SK-N-SH (cell line): ENCODE measurements at regions not wholly inside any gene's neighbourhood (a gene's known extent, or its start where the extent isn't known, plus 50 kb on each side); places are given as distances from the start of the nearest gene placed in this dataset.

Experiments used
- CTCF ChIA-PET: fragments of 300-600, 350-600 bp; formaldehyde crosslinking; extraction: SDS; loops from one replicate; lab custom pipeline; 2021; lab: Yijun Ruan, JAX
- POLR2A ChIA-PET: fragments of 350-600 bp; sonication (Branson Sonifier 250); formaldehyde crosslinking; extraction: SDS; loops from one replicate; lab custom pipeline; 2020; ENCODE audit warnings: antibody characterized with exemption, inconsistent platforms; lab: Yijun Ruan, JAX
- DNase-seq: peaks from one replicate; pipeline ENCODE4 v3.0.0; 2012
- H2AFZ ChIP-seq: fragments of 200-600 bp; sonication (generic); 2 replicates; pipeline ENCODE4 v1.8.1; 2016; ENCODE audit warnings: antibody characterized with exemption, mild to moderate bottlenecking, low read depth
- H3F3A ChIP-seq: fragments of 200-600 bp; sonication (generic); replicated peaks from 2 replicates; pipeline ENCODE3; 2016; ENCODE audit warnings: antibody characterized with exemption, mild to moderate bottlenecking; ENCODE audit not compliant: insufficient read depth
- H3K27ac ChIP-seq, 2 experiments: fragments of 200-500 bp in 1 of 2; fragments of 200-600 bp in 1 of 2; sonication (Bioruptor generic) in 1 of 2; sonication (generic), shearing (Covaris generic) in 1 of 2; 2 replicates each; pipeline versions ENCODE4 v1.5.1 to v1.6.1; 2014 to 2016; ENCODE audit warnings: low read depth in 2 of 2, inconsistent platforms in 1 of 2, low read length in 1 of 2, mild to moderate bottlenecking in 1 of 2, mixed read lengths in 1 of 2
- H3K27me3 ChIP-seq: fragments of 200-600 bp; sonication (generic), shearing (Covaris generic); 2 replicates; pipeline ENCODE4 v1.6.1; 2016; ENCODE audit warnings: mixed run types; ENCODE audit not compliant: insufficient read depth
- H3K36me3 ChIP-seq, 2 experiments: fragments of 200-500 bp in 1 of 2; fragments of 200-600 bp in 1 of 2; sonication (Bioruptor generic) in 1 of 2; sonication (generic) in 1 of 2; replicated peaks in 1 of 2; 2 replicates each; pipeline versions ENCODE3 to v1.5.1; 2014 to 2016; ENCODE audit warnings: low read length in 1 of 2, mild to moderate bottlenecking in 1 of 2; ENCODE audit not compliant: insufficient read depth in 2 of 2, control insufficient read depth in 1 of 2
- H3K4me1 ChIP-seq, 2 experiments: fragments of 200-500 bp in 1 of 2; fragments of 200-600 bp in 1 of 2; sonication (Bioruptor generic) in 1 of 2; sonication (generic), shearing (Covaris generic) in 1 of 2; 2 replicates each; pipeline versions ENCODE4 v1.5.1 to v1.6.1; 2014 to 2016; ENCODE audit warnings: low read depth in 1 of 2, low read length in 1 of 2, mixed run types in 1 of 2; ENCODE audit not compliant: insufficient read depth in 2 of 2, control insufficient read depth in 1 of 2
- H3K4me2 ChIP-seq: fragments of 200-600 bp; sonication (generic), shearing (Covaris generic); 2 replicates; pipeline ENCODE4 v1.6.1; 2017; ENCODE audit warnings: mixed run types
- H3K4me3 ChIP-seq, 2 experiments: fragments of 200-500 bp in 1 of 2; fragments of 200-600 bp in 1 of 2; sonication (Bioruptor generic) in 1 of 2; sonication (generic), shearing (Covaris generic) in 1 of 2; 2 replicates each; pipeline versions ENCODE4 v1.5.1 to v1.8.1; 2014 to 2016; ENCODE audit warnings: low read depth in 2 of 2, inconsistent platforms in 1 of 2, low read length in 1 of 2, mild to moderate bottlenecking in 1 of 2, mixed read lengths in 1 of 2, moderate library complexity in 1 of 2
- H3K79me2 ChIP-seq: fragments of 200-600 bp; sonication (generic); 2 replicates; pipeline ENCODE4 v1.8.1; 2017; ENCODE audit warnings: mild to moderate bottlenecking; ENCODE audit not compliant: insufficient read depth
- H3K9ac ChIP-seq: fragments of 200-600 bp; sonication (generic); 2 replicates; pipeline ENCODE4 v1.6.1; 2017; ENCODE audit warnings: mixed run types
- H3K9me2 ChIP-seq: fragments of 200-600 bp; sonication (generic); 2 replicates; pipeline ENCODE4 v1.6.1; 2017; ENCODE audit warnings: mixed run types
- H3K9me3 ChIP-seq: fragments of 200-600 bp; sonication (generic); 2 replicates; pipeline ENCODE4 v1.6.1; 2017; ENCODE audit warnings: mixed run types, mild to moderate bottlenecking, moderate library complexity
- H4K20me1 ChIP-seq: fragments of 200-600 bp; sonication (generic); 2 replicates; pipeline ENCODE4 v1.6.1; 2017; ENCODE audit warnings: mild to moderate bottlenecking, mixed run types; ENCODE audit not compliant: insufficient read depth
- ELF1 ChIP-seq: IDR thresholded peaks from 2 replicates; pipeline ENCODE4 v1.4.0; 2012
- FOSL2 ChIP-seq: IDR thresholded peaks from 2 replicates; pipeline ENCODE4 v1.4.0; 2012; ENCODE audit warnings: low read depth, mild to moderate bottlenecking, moderate library complexity, borderline replicate concordance
- FOXJ3 ChIP-seq: sonication (generic); formaldehyde crosslinking; IDR thresholded peaks from 2 replicates; pipeline ENCODE4 v1.5.1; 2020; ENCODE audit warnings: mild to moderate bottlenecking, missing genetic modification reagents
- MEF2A ChIP-seq: IDR thresholded peaks from 2 replicates; pipeline ENCODE4 v1.4.0; 2012; ENCODE audit warnings: low read depth, borderline replicate concordance
- NFIC ChIP-seq: IDR thresholded peaks from 2 replicates; pipeline ENCODE4 v1.4.0; 2012; ENCODE audit warnings: borderline replicate concordance
- NRF1 ChIP-seq: IDR thresholded peaks from 2 replicates; pipeline ENCODE4 v1.6.1; 2012; ENCODE audit warnings: low read depth, mild to moderate bottlenecking, low read length
- PBX3 ChIP-seq: IDR thresholded peaks from 2 replicates; pipeline ENCODE4; 2012
- RAD21 ChIP-seq: IDR thresholded peaks from 2 replicates; pipeline ENCODE4 v1.6.1; 2012; ENCODE audit warnings: mild to moderate bottlenecking, low read length
- RXRA ChIP-seq: IDR thresholded peaks from 2 replicates; pipeline ENCODE4 v1.4.0; 2012; ENCODE audit warnings: low read depth, mild to moderate bottlenecking, borderline replicate concordance
- SIN3A ChIP-seq: IDR thresholded peaks from 2 replicates; pipeline ENCODE4 v1.6.1; 2012; ENCODE audit warnings: low read depth, mild to moderate bottlenecking, low read length, moderate library complexity, borderline replicate concordance
- TCF12 ChIP-seq: IDR thresholded peaks from 2 replicates; pipeline ENCODE4 v1.4.0; 2012
- TEAD4 ChIP-seq: IDR thresholded peaks from 2 replicates; pipeline ENCODE4 v1.4.0; 2012; ENCODE audit warnings: mild to moderate bottlenecking, borderline replicate concordance; ENCODE audit not compliant: insufficient read depth
- USF1 ChIP-seq: IDR thresholded peaks from 2 replicates; pipeline ENCODE4 v1.4.0; 2012; ENCODE audit warnings: low read depth, borderline replicate concordance
- YY1 ChIP-seq: IDR thresholded peaks from 2 replicates; pipeline ENCODE4 v1.4.0; 2012; ENCODE audit warnings: low read depth, mild to moderate bottlenecking
- WGBS: methylation state at CpG from one replicate; pipeline ENCODE4 v1.1.6; 2017; ENCODE audit warnings: low lambda C conversion rate; 5-methylcytosine and 5-hydroxymethylcytosine counted together
- TF ChIP-seq, protein P1 (sequence below): IDR thresholded peaks from 2 replicates; pipeline ENCODE4 v1.6.1; 2012; ENCODE audit warnings: mild to moderate bottlenecking, low read depth, low read length, moderate library complexity
- TF ChIP-seq, protein P2 (sequence below): fragments of 200-600 bp; sonication (generic); IDR thresholded peaks from 2 replicates; pipeline ENCODE4 v1.6.1; 2017; ENCODE audit warnings: antibody characterized with exemption, mild to moderate bottlenecking, moderate library complexity
- TF ChIP-seq, protein P3 (sequence below): fragments of 150-350 bp; IDR thresholded peaks from 2 replicates; pipeline ENCODE4 v1.6.1; 2017; ENCODE audit warnings: antibody characterized with exemption, low read length, low read depth, borderline replicate concordance
- TF ChIP-seq, protein P4 (sequence below): IDR thresholded peaks from 2 replicates; pipeline ENCODE4 v1.4.0; 2012; ENCODE audit warnings: low read depth

DNA sequence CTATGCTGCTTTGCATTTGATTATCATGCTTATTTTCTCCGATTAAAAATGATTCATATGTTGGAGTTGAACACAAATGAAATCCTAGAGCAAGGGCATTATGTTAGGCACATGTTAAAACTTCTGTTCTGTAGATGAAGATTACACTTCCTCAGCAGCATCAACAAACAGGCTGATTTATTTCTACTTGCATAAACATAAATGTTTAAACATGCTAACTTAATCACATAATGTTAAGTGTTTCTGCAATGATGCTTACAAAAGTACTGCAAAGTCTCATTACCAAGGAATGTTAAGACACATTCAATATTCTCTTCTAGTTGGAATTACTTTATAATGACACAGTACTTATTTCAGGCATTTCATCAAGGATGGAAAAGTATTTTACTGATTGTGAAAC, 770.8 kb downstream of the ANKRD7 start:
- no peaks in the 10 kb centered on the region for H3K9me3 ChIP-seq
- H3K27me3 ChIP-seq, result no peaks in the 10 kb centered on the region
- H3K9me2 ChIP-seq, result no peaks in the 10 kb centered on the region
- POLR2A ChIA-PET, result no interaction called here
- no peak overlapping the region for H3K4me3 ChIP-seq
- WGBS, result 28% methylated on average over 1 of the region's 1 CpG
- H3K79me2 ChIP-seq, result no peaks in the 10 kb centered on the region
- H3K27ac ChIP-seq, result no peak overlapping the region
- TF ChIP-seq ELF1, result no peak
- TF ChIP-seq SIN3A, result no peak
- CTCF ChIA-PET, result no interaction called here
- H3K9ac ChIP-seq, result no peak overlapping the region
- H4K20me1 ChIP-seq, result no peaks in the 10 kb centered on the region
- H2AFZ ChIP-seq, result no peak overlapping the region
- no peaks in the 10 kb centered on the region for H3K36me3 ChIP-seq
- no peaks in the 10 kb centered on the region for H3F3A ChIP-seq
- DNase-seq, result no peak
- H3K4me2 ChIP-seq, result no peak overlapping the region
- H3K4me1 ChIP-seq, result no peaks in the 10 kb centered on the region

DNA sequence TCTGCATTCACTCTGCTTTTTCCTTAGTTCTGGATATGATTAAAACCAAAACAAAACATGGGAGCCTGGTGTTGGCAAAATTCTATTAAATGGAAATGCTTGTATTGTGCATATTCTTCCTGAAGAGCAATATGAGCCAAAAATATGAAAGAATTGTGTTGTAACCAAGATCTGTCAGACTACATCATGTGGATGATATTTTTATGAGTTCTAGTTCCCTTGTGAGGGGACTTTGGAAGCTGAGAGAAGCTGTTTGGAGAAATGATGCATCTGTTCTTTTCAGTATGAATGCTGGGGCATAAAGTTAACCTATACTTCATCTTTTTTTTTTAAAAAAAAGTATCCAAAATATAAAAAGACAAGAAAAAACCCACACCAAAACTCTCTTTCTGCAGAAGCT, 782.7 kb downstream of the ANKRD7 start:
- Histone ChIP-seq H3K79me2 (no peaks in the 10 kb centered on the region), H2AFZ (no peak overlapping the region), H3K9ac (no peak overlapping the region), H3K36me3 (no peaks in the 10 kb centered on the region), H3K27ac (no peak overlapping the region), H3K4me3 (no peak overlapping the region), H3K4me1 (no peaks in the 10 kb centered on the region), H4K20me1 (no peaks in the 10 kb centered on the region), H3K4me2 (no peak overlapping the region), H3K9me3 (no peaks in the 10 kb centered on the region)
- POLR2A ChIA-PET, result no interaction called here
- DNase-seq, result no peak
- no peak for TF ChIP-seq RXRA
- TF ChIP-seq RAD21, result no peak
- no peak for TF ChIP-seq NRF1
- TF ChIP-seq, protein P1, sequence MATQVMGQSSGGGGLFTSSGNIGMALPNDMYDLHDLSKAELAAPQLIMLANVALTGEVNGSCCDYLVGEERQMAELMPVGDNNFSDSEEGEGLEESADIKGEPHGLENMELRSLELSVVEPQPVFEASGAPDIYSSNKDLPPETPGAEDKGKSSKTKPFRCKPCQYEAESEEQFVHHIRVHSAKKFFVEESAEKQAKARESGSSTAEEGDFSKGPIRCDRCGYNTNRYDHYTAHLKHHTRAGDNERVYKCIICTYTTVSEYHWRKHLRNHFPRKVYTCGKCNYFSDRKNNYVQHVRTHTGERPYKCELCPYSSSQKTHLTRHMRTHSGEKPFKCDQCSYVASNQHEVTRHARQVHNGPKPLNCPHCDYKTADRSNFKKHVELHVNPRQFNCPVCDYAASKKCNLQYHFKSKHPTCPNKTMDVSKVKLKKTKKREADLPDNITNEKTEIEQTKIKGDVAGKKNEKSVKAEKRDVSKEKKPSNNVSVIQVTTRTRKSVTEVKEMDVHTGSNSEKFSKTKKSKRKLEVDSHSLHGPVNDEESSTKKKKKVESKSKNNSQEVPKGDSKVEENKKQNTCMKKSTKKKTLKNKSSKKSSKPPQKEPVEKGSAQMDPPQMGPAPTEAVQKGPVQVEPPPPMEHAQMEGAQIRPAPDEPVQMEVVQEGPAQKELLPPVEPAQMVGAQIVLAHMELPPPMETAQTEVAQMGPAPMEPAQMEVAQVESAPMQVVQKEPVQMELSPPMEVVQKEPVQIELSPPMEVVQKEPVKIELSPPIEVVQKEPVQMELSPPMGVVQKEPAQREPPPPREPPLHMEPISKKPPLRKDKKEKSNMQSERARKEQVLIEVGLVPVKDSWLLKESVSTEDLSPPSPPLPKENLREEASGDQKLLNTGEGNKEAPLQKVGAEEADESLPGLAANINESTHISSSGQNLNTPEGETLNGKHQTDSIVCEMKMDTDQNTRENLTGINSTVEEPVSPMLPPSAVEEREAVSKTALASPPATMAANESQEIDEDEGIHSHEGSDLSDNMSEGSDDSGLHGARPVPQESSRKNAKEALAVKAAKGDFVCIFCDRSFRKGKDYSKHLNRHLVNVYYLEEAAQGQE, result no peak
- TF ChIP-seq, protein P2, sequence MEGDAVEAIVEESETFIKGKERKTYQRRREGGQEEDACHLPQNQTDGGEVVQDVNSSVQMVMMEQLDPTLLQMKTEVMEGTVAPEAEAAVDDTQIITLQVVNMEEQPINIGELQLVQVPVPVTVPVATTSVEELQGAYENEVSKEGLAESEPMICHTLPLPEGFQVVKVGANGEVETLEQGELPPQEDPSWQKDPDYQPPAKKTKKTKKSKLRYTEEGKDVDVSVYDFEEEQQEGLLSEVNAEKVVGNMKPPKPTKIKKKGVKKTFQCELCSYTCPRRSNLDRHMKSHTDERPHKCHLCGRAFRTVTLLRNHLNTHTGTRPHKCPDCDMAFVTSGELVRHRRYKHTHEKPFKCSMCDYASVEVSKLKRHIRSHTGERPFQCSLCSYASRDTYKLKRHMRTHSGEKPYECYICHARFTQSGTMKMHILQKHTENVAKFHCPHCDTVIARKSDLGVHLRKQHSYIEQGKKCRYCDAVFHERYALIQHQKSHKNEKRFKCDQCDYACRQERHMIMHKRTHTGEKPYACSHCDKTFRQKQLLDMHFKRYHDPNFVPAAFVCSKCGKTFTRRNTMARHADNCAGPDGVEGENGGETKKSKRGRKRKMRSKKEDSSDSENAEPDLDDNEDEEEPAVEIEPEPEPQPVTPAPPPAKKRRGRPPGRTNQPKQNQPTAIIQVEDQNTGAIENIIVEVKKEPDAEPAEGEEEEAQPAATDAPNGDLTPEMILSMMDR, result no peak
- TF ChIP-seq, protein P3, sequence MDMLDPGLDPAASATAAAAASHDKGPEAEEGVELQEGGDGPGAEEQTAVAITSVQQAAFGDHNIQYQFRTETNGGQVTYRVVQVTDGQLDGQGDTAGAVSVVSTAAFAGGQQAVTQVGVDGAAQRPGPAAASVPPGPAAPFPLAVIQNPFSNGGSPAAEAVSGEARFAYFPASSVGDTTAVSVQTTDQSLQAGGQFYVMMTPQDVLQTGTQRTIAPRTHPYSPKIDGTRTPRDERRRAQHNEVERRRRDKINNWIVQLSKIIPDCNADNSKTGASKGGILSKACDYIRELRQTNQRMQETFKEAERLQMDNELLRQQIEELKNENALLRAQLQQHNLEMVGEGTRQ, result no peak
- no peak for TF ChIP-seq FOSL2
- no peak for TF ChIP-seq NFIC
- no peak for TF ChIP-seq TCF12
- no peak for TF ChIP-seq FOXJ3
- TF ChIP-seq PBX3, result no peak
- TF ChIP-seq MEF2A, result no peak
- TF ChIP-seq YY1, result no peak
- no peak for TF ChIP-seq TEAD4
- TF ChIP-seq, protein P4, sequence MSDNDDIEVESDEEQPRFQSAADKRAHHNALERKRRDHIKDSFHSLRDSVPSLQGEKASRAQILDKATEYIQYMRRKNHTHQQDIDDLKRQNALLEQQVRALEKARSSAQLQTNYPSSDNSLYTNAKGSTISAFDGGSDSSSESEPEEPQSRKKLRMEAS, result no peak
- no peak for TF ChIP-seq USF1
- TF ChIP-seq, all 33 proteins: peak for 0
- no peaks in the 10 kb centered on the region for H3K9me2 ChIP-seq
- no peaks in the 10 kb centered on the region for H3F3A ChIP-seq
- CTCF ChIA-PET, result interaction anchor here (1.0 to 1.1 kb wide), 2 partner anchors 89 to 275 kb away, joined by 3 read pairs; no protein-coding TSS in a partner anchor
- H3K27me3 ChIP-seq, result no peaks in the 10 kb centered on the region
